ENCODE measurements at regions not wholly inside any gene's neighbourhood (a gene's known extent, or its start where the extent isn't known, plus 50 kb on each side); places are given as distances from the start of the nearest gene placed in this dataset.

GRCh38 chr14:62015945-62016344 lies 253.7 kb downstream of the SNAPC1 start:
- no peak for DNase-seq (ENCODE audit: low read depth)

- DNase-seq (ENCODE audit: low read depth) = no peak
Observed at GRCh38 chr14:62017651-62018230, 255.5 kb downstream of the SNAPC1 start.

GRCh38 chr14:62018606-62019005 lies 256.4 kb downstream of the SNAPC1 start:
- no peak for DNase-seq (ENCODE audit: low read depth)

DNA sequence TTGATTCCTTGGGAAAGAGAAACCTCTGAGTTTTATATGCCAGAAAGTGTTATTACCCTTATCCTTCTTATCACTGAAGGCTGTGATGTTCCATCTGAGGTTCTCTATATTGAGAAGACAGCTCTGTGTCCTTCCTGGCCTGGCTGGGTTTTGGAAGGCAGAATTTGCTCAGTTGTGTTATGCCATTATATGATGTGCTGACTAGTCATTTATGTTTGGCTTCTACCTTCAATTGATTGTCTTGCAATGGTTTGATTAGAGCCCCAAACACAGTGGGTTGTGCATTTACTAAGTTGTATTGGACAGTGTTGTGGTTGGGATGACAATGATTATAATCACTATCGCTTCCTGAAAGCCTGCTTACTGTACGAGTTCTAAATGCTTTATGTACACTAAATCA lies 265.7 kb downstream of the SNAPC1 start:
- no peak for DNase-seq (ENCODE audit: low read depth)

GRCh38 chr14:62029569-62029924 lies 267.3 kb downstream of the SNAPC1 start:
- no peak for DNase-seq (ENCODE audit: low read depth)

DNA sequence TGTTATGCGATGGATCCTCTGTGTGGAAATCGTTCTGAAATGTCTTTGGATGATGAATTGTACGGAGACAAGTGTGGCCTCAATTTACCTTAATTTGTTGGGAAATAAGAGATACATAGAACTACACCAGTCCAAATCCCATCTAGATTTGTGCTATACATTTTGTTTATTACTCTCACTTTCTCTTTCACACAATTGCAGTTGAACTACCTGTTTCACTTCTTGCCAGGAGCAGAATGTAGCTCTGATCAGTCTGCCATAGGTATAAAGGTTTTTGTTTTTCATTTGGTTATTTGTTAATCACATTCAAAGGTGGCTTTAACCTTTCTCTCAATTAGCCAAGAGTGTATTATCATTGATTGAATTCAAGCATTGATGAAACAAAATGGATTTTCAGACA lies 268.2 kb downstream of the SNAPC1 start:
- DNase-seq (ENCODE audit: low read depth) = no peak

- no peak for DNase-seq (ENCODE audit: low read depth)
Observed at GRCh38 chr14:62031504-62031903, 269.3 kb downstream of the SNAPC1 start.

DNA sequence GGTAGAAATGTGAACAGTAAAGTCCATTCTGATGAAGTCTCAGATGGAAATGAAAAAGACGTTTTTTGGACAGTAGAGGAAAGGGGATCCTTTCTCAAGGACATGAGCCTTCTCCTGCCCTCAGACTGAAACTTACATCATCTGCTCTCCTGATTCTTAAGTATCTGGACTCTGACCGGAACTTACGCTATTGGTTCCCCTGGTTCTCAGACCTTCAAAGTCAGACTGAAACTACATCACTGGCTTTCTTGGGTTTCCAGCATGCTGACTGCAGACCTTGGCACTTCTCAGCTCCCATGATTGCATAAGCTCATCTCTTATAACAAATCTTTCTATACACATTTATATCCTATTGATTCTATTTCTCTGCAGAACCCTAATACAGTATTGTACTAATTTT lies 291.0 kb downstream of the SNAPC1 start:
- no peak for DNase-seq (ENCODE audit: low read depth)

GRCh38 chr14:62056789-62057188 lies 294.6 kb downstream of the SNAPC1 start:
- DNase-seq (ENCODE audit: low read depth) = no peak

DNA sequence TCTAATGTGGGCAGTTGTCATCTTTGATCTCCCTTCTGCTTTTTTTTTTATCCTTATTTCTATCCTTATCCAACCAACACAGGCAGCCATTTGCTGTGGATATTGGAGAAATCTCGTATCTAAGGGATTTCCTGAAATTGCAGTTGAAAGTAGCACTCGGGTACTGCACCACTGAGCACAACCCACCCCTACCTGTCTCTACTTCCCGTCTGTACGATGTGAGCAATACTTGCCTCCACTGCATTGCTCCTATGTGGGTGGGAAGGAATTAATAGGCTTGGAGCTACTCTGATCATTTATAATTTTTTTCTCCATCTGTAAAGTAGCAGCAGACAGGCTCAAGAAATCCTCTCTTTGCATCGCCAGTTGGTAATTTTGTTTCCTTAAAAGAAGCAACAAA lies 300.4 kb downstream of the SNAPC1 start:
- no peak for DNase-seq (ENCODE audit: low read depth)

DNA sequence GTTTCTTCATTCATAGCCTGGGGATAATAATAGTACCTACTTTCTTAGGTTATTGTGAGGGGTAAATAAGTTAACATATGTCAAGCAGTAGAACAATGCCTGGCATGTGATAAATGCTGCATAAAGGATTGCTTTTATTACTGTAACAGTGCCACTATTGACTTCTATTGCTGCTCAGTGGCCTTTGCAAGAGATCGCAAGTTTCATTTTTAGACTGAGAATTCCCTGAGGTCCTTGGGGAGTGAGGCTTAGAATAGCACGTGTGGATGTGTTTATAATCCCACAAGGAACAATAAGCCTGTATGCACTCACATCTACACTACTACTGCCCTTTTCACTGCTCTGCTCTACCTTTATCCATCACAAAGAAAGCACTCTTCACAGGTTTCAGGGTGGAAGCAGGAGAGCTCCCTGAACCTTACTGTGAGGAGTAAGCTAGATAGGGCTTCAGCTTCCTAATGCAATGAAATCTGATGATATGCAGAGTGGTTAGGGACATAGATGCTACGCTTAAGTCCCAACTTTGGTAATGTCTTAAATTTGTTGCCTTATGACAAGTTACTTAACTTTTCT lies 302.6 kb downstream of the SNAPC1 start:
- DNase-seq (ENCODE audit: low read depth) = no peak

- DNase-seq (ENCODE audit: low read depth) = no peak
Observed at GRCh38 chr14:62066304-62066703, 304.1 kb downstream of the SNAPC1 start.

DNA sequence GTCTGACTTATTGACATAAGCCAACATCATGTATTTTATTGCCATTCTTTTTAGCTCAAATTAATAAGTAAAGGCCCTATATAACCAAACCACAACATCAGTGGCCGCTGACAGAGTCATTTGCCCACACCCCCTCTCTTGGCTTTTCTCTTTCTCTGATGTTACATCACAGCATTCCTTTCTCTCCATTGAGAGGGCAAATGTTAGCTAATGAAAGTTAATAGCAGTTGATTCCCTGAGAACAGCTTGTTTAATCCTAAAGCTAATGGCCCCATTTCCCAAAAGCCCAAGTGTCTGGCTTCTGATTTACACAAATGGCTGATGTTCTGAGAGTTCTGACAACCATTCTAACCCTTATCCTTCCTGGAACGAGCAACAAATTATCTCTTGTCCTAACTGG lies 308.8 kb downstream of the SNAPC1 start:
- DNase-seq (ENCODE audit: low read depth) = no peak

- DNase-seq (ENCODE audit: low read depth) = no peak
Observed at GRCh38 chr14:62076368-62076767, 314.1 kb downstream of the SNAPC1 start.

GRCh38 chr14:62076825-62077605 lies 314.8 kb downstream of the SNAPC1 start:
- no peak for DNase-seq (ENCODE audit: low read depth)

DNA sequence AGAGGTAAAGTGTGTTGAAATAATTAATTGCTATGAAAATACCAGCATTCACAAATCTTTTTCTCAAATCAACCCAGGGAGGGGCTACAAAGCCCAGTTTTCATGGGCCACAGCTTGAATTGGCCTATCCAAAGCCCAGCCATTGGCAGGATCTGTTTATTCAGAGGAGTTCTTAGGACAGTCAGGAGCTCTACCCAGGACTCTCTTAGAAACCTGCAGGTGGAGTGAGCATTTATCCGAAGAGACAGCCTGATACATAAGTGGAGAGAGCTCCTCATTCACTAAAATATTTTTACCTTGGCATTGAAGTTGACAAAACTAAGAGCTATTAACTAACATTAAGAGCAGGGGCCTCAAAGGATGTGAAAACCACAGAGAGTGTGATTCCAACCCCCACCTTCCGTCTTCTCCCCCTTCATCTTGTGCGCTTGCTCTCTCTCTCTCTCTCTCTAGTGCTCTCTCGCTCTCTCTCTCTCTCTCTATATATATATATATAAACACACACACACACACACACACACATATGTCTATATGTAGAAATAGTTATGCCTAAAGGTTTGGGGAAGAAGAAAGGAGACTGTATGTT lies 315.5 kb downstream of the SNAPC1 start:
- DNase-seq (ENCODE audit: low read depth) = no peak

GRCh38 chr14:62079038-62079437 lies 316.8 kb downstream of the SNAPC1 start:
- DNase-seq (ENCODE audit: low read depth) = no peak

DNA sequence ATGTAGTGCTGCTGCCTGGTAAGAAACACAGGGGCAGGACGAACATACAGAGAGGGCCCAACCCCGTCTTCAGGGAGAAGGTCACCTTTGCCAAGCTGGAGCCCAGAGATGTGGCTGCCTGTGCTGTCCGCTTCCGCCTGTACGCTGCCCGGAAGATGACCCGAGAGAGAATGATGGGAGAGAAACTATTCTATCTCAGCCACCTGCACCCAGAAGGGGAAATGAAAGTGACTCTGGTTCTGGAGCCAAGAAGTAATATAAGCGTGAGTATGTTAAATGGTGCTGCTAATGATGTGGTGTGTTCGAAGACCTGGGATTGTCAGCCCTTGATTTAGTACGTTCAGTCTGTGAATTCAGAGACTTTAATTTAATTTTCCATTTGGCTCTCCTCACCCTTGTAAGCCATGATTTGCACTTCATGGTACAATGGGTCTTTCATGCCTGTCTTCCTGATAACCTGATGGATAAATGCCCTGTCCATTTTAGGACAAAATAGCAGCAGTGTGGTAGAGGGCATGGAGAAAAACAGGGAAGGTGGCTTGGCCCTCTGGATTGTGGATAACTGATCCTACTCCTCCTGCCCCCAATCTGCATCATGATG lies 318.9 kb downstream of the SNAPC1 start:
- no peak for DNase-seq (ENCODE audit: low read depth)

GRCh38 chr14:62081951-62082350 lies 319.7 kb downstream of the SNAPC1 start:
- no peak for DNase-seq (ENCODE audit: low read depth)

DNA sequence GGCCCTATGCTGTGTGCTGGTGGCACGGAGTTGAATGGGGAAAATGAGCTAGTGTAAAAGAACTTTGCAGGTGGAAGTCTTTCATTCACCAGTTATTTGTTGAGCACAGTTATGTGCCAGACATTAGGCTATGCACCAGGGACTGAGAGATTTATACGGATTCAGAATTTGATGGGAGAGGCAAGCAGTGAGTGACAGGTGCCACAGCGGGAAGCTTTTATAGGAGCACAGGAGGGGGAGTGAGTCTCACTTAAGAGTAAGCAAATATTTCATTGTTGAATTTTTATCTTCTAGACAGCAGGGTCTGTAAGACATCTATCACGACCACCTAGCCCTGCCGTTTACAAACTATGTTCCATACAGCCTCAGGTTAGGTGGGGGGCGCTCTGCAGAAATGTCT lies 320.6 kb downstream of the SNAPC1 start:
- DNase-seq (ENCODE audit: low read depth) = no peak

DNA sequence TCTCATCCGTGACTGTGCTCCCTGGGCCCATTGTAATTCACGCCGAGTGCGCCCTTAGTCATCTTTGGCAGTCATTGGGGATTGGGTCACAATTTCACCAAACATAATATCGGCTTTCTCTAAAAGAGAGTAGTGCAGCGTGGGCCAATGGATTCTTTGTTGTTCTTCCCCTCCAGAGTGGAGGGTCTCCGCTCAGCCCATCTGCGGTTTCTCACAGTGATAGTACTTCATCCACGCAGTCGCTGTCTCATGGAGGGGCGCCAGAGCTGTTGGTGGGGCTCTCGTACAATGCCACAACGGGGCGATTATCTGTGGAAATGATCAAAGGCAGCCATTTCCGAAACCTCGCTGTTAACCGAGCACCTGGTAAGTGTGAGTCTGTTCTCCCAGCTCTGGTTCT lies 321.8 kb downstream of the SNAPC1 start:
- DNase-seq (ENCODE audit: low read depth) = no peak

- DNase-seq (ENCODE audit: low read depth) = no peak
Observed at GRCh38 chr14:62087191-62087590, 325.0 kb downstream of the SNAPC1 start.

DNA sequence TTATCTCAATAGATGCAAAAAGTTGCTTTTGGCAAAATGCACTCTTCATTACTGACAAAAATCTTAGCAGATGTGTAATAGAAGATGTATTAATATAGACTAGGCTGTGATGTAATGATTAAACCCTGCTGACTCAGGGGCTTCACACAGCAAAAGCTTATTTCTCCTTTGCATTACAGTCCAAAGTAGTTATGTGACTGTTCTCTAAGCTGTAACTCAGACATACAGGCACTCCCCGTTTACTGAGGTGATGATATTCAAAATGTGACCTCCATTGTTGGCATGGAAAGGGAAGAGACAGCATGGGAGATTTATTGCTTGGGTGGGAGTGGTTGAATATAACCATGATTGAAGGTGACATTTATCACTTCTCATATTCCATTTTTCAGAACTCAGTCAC lies 331.5 kb downstream of the SNAPC1 start:
- no peak for DNase-seq (ENCODE audit: low read depth)
